GM18909 (cell line): ENCODE measurements at regions not wholly inside any gene's neighbourhood (a gene's known extent, or its start where the extent isn't known, plus 50 kb on each side); places are given as distances from the start of the nearest gene placed in this dataset.
"Not testable (repeated sequence)": the region's sequence is repeated elsewhere in the genome, so short reads cannot be mapped to it uniquely, and the experiment has no call there.

ENCODE experiments used
- ATAC-seq: cut with Tn5 transposase; IDR thresholded peaks from one replicate; pipeline ENCODE4 v1.9.1; 2021; ENCODE audit warnings: mild to moderate bottlenecking; ENCODE audit not compliant: unreplicated experiment, poor library complexity

DNA sequence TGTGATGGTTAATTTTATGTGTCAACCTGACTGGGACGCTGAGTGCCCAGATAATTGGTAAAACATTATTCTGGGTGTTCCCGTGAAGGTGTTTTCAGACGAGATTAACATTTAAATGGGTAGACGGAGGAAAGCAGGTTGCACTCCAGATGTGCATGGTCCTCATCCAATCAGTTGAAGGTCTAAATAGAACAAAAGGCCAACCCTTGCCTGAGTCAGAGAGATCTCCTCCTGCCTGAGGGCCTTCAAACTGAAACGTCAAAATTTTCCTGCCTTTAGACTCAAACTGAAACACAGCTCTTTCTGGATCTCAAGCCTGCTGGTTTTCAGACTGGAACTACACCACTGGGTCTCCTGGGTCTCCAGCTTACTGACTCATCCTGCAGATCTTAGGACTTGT is 73.5 kb downstream of the NPIPA8 start:
- ATAC-seq: not testable (repeated sequence)

GRCh38 chr16:18261848-18262247 is 74.7 kb downstream of the NPIPA8 start:
- ATAC-seq: not testable (repeated sequence)

- not testable (repeated sequence) for ATAC-seq
Measured at GRCh38 chr16:18259496-18260176, 76.9 kb downstream of the NPIPA8 start.

DNA sequence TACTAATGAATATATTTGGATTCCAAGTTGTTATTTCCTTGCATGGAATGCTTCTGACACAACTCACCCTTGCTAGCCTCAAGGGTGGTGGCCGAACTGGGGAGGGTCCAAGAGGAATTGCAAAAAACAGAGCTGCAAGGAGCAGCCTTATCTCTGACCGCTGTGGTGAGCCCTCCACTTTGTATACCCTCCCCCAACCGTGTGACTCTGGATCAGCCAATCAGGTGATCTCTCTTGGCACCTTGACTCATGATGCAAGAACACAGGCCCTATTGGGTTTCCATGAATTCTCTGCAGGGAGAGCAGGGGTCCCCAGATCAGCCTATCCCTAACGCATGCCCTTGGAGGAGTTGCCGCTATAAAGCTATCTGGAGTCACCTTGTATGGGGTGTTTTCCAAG is 83.6 kb downstream of the NPIPA8 start:
- not testable (repeated sequence) for ATAC-seq

DNA sequence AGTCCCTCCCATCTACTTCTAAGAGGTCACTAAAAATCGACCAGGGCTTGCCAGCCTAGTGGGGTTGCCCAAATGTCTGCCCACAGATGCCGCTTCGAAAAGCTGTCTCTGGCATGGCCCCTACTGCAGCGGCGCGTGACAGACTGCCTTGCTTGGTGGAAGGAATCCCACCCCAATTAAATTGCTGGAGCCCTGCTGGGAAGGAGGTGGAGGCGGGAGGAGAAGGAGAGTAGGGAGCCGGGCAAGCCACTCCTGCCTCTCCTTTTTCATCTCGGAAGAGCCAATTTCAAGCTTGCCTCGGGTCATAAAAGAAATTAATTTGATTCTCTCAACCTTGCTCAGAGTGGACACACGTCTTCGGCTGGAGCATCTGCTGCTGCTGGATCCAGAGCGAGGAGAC is 106.0 kb downstream of the NPIPA8 start:
- ATAC-seq: not testable (repeated sequence)

DNA sequence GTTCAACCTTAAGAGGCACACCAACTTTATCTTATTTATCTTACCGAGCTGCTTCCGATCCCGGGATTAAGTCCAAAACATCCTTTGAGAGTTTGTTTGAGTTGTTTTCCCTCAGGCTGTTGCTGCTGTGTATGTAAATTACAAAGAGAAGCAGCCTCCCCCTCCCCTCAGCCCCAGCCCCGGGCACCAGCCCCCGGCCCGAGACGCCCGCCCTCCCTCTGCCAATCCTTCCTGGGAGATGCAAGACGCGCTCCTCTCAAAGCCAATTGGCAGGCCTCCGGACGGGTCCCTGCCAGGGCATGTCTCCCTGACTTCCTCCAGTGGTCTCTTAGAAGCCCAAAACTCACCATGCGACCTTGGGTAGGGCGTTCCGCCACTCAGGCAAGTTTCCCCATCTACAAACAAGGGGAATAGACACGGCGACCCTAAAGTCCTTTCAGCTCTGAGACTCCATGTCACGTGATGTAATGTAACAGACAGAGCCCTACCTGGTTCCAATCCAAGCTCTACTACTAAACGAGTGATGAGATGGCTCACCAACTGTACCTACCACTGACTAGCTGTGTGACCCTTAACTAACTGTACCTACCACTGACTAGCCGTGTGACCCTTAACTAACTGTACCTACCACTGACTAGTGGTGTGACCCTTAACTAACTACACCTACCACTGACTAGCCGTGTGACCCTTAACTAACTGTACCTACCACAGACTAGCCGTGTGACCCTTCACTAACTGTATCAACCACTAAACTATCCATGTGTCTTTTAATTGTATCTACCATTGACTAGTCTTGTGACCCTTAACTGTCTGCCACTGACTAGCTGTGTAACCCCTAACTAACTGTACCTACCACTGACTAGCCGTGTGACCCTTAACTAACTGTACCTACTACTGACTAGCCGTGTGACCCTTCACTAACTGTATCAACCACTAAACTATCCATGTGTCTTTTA is 114.2 kb downstream of the NPIPA8 start:
- ATAC-seq: not testable (repeated sequence)

DNA sequence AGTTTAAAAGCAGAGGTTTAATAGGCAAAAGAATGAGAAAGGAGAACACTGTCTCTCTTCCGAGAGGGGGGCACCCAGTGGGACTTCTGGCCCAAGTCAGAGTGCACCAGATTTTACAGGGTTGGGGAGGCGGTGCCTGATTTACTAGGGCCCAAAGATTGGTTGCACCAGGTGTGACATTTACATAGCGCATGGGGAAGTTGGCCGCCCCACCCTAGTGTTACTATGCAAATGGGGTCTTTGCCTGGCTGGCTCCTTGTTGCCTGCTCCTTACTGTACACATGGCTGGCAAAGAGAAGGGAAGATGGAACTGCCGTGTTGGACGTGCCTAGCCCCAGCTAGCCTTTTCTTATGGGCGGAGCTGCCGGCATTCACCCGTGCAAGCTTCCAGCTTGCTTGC is 118.8 kb downstream of the NPIPA8 start:
- ATAC-seq: not testable (repeated sequence)

- ATAC-seq: not testable (repeated sequence)
Measured at GRCh38 chr16:18216814-18217213, 119.7 kb downstream of the NPIPA8 start.

- ATAC-seq: not testable (repeated sequence)
Measured at GRCh38 chr16:18213810-18214209, 122.7 kb downstream of the NPIPA8 start.

DNA sequence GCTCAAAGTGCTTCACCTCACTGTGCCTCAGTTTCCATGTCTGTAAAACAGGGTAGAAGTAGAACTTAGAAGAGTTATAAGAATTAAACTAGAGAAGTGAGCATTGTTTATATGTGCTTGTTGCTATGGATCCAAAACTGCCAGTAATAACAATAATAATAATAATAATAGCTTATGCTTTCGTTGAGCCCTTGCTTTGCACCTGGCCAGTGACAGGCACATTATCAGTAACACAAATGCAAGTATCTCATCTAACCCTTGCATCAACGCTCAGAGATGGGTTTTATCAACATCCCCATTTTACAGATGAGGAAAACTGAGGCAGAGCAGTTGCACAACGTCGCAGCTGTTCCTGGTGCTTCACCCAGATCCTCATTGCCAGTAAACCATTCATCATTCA is 125.0 kb downstream of the NPIPA8 start:
- ATAC-seq: not testable (repeated sequence)

GRCh38 chr16:18204786-18205185 is 131.8 kb downstream of the NPIPA8 start:
- ATAC-seq: not testable (repeated sequence)

- not testable (repeated sequence) for ATAC-seq
Measured at GRCh38 chr16:18204309-18204708, 132.2 kb downstream of the NPIPA8 start.

GRCh38 chr16:18201511-18201910 is 135.0 kb downstream of the NPIPA8 start:
- ATAC-seq: not testable (repeated sequence)

GRCh38 chr16:18192389-18192788 is 144.1 kb downstream of the NPIPA8 start:
- ATAC-seq: not testable (repeated sequence)

DNA sequence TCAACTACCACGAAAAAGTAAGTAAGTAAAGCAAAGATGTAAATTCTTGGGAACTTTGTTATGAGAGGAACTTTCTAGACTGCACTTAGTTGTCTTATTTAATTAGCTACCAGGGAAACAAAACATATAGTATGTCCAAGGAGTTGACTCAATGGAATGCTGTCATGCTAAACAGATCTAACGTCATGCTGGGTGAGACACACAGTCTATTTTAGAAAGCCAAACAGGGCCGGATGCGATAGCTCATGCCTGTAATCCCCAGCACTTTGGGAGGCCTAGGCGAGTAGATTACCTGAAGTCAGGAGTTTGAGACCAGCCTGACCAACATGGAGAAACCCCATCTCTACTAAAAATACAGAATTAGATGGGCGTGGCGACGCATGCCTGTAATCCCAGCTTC is 146.4 kb downstream of the NPIPA8 start:
- ATAC-seq: not testable (repeated sequence)

DNA sequence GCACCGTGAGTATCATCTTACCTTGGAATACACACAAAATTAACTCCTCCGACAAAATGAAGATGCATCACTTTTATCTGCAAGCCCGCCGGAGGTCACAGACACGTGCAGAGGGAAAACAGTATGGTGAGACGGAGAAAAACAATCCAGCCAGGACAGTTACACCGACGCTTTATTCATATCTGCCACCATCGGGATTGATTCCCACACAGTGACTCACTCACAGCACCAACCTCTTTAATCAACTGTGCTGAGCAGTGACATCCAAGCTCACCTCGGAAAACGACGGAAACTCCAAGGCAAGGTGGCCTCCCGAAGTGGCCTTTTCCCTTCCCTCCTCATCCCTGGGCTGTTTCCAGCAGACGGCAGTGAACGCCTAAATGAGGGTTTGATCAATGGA is 151.8 kb downstream of the NPIPA8 start:
- not testable (repeated sequence) for ATAC-seq

- ATAC-seq: not testable (repeated sequence)
Measured at GRCh38 chr16:18181028-18181427, 155.5 kb downstream of the NPIPA8 start.

GRCh38 chr16:18173945-18174497 is 162.5 kb downstream of the NPIPA8 start:
- not testable (repeated sequence) for ATAC-seq

DNA sequence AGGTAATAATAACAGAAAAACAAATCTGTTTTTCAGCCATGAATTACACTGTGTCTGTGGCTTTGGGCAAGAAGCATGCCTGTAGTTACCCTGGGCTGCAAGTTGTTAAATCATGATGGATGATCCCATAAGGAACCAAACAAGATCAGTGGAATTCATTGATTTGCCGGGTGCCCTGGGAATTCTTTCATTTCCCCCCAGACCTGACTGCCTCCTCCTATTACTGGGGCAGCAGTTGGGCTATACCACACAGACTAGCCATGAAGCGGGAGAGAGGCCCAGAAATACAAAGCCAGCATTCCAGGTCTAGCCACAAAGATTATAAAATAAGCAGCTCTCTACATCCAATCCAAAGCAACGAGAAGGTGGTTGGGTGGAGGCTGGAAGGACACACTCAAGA is 174.2 kb downstream of the NPIPA8 start:
- not testable (repeated sequence) for ATAC-seq

GRCh38 chr16:18161224-18161623 is 175.3 kb downstream of the NPIPA8 start:
- ATAC-seq: not testable (repeated sequence)

DNA sequence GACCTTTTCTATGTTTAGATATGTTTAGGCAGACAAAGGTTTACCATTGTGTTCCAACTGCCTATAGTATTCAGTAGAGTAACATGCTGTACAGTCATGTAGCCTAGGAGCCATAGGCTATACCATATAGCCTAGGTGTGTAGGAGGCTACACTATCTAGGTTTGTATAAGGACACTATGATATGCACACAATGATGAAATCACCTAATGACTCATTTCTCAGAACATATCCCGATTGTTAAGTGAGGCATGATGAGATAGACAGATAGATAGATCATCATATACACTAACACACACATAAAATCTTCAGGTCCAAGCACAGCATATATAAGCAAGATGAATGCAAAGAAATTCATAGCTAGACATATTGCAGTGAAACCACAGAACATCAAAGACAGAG is 177.4 kb downstream of the NPIPA8 start:
- not testable (repeated sequence) for ATAC-seq
